Left ventricle myocardium inferior (tissue), 1 donor: ENCODE measurements at regions not wholly inside any gene's neighbourhood (a gene's known extent, or its start where the extent isn't known, plus 50 kb on each side); places are given as distances from the start of the nearest gene placed in this dataset.

Source experiments
- DNase-seq: peaks from one replicate; pipeline ENCODE4 v3.0.0-alpha.2; 2020
- H3K27ac ChIP-seq: fragments of 200-600 bp; replicated peaks from 2 replicates; pipeline ENCODE4 v1.8.0; 2021
- H3K27me3 ChIP-seq: fragments of 200-600 bp; 2 replicates; pipeline ENCODE4 v1.8.0; 2021; ENCODE audit warnings: low read depth
- H3K36me3 ChIP-seq: fragments of 200-600 bp; 2 replicates; pipeline ENCODE4 v1.8.0; 2021
- H3K4me1 ChIP-seq: fragments of 200-600 bp; 2 replicates; pipeline ENCODE4 v1.8.0; 2021
- H3K4me3 ChIP-seq: fragments of 200-600 bp; 2 replicates; pipeline ENCODE4 v1.8.0; 2021; ENCODE audit warnings: mild to moderate bottlenecking, moderate library complexity
- H3K9me3 ChIP-seq: fragments of 200-600 bp; replicated peaks from 2 replicates; pipeline ENCODE4 v1.8.0; 2021
- intact Hi-C: fragments of 100-400 bp; cut with micrococcal nuclease; formaldehyde crosslinking; loops from one replicate; pipeline ENCODE4 v1.11.0; 2022
- TF ChIP-seq, protein P1 (sequence below): fragments of 200-600 bp; IDR thresholded peaks from 2 replicates; pipeline ENCODE4 v1.8.0; 2021; ENCODE audit warnings: antibody characterized with exemption, mild to moderate bottlenecking, borderline replicate concordance
- donor health status: DM: no; HTN: yes; CAD: no; lungs with severe emphysema.

DNA sequence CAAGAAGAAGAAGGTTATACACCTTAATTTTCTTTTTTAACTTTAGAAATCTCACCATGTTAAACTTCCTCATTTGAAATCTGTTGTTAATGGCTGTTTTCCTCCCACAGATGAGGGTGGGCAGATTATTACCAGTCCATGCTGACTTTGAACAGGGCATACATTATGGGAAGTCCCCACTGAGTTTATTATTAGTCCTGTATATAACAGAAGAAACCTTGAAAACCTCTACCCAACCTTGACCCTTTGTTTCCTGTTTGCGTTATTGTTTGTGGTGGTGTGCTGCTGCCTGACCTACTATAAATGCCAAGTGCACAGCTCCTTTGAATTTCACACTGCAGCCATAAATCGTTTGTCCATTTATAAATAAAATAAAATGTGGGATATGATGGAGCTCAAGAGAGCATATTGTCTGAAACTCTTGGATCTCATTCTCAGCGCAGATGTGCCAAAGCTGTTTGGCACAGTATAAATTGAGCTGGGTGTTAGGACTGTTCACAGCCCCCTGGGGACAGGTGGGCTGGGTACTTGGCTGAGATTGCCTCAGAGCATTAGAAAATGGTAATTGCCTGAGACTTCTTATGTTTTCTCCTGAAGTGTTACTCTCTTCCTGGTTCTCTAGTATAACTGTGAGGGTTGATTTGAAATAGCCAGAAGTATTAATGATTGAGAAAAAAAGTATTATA, 139.6 kb downstream of the SPATA31D1 start:
- no peak overlapping the region for H3K4me3 ChIP-seq
- no peaks in the 10 kb centered on the region for H3K9me3 ChIP-seq
- no peak for DNase-seq
- intact Hi-C loops, result no loop called here
- TF ChIP-seq, protein P1, sequence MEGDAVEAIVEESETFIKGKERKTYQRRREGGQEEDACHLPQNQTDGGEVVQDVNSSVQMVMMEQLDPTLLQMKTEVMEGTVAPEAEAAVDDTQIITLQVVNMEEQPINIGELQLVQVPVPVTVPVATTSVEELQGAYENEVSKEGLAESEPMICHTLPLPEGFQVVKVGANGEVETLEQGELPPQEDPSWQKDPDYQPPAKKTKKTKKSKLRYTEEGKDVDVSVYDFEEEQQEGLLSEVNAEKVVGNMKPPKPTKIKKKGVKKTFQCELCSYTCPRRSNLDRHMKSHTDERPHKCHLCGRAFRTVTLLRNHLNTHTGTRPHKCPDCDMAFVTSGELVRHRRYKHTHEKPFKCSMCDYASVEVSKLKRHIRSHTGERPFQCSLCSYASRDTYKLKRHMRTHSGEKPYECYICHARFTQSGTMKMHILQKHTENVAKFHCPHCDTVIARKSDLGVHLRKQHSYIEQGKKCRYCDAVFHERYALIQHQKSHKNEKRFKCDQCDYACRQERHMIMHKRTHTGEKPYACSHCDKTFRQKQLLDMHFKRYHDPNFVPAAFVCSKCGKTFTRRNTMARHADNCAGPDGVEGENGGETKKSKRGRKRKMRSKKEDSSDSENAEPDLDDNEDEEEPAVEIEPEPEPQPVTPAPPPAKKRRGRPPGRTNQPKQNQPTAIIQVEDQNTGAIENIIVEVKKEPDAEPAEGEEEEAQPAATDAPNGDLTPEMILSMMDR, result no peak
- H3K27ac ChIP-seq, result no peak overlapping the region
- H3K36me3 ChIP-seq, result no peaks in the 10 kb centered on the region
- H3K4me1 ChIP-seq, result no peaks in the 10 kb centered on the region
- H3K27me3 ChIP-seq, result no peaks in the 10 kb centered on the region

DNA sequence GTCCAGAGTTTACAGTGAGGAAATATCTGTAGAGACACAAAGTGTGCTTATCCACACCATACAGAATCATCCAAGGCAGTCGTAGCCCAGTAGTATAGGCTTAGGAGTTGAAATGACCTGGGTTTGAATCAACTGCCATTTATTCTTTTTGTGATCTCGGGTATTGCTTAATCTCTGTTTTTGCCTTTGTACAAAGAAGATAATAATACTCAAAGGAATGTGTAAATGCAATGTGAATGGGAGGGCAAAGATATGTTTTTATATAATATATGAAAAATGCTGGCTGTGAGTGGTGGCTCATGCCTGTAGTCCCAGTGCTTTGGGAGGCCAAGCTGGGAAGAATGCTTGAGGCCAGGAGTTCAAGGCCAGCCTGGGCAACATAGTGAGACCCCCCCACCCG, 141.1 kb downstream of the SPATA31D1 start:
- TF ChIP-seq, protein P1, result no peak
- Histone ChIP-seq H3K27ac (no peak overlapping the region), H3K9me3 (no peaks in the 10 kb centered on the region), H3K36me3 (no peaks in the 10 kb centered on the region), H3K4me3 (no peak overlapping the region), H3K4me1 (no peaks in the 10 kb centered on the region), H3K27me3 (peaks cover under 1% of the 10 kb centered on the region)
- intact Hi-C loops, result no loop called here
- DNase-seq, result no peak

DNA sequence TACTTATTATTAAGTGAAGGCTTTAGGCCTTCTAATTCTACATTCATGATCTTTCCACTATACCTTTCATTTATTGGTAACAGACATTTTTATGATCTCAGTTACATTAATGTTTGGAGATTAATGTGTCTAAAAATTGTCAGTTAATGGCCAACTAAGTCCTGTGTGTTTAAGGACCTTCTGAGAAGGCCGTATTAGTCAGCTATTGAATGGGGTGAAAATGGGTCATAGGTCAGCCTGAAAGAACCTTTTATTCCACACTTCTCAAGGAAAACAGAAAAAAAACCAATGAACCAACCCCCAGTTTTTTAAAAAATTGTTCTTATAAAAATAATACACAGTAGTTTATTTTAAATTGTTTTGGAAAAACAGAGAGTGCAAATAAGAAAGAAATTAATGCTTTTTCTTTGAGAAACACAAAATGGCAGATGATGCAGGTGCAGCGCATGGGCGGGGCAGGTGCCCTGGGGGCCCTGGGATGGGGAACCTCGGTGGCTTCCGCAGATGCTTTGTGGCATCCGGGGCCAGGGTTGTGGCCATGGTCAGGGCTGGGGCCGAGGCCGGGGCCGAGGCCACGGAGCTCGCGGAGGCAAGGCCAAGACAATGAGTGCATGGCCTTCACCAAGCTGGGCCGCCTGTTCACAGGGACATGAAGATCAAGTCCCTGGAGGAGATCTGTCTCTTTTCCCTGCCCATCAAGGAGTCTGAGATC, 141.9 kb downstream of the SPATA31D1 start:
- TF ChIP-seq, protein P1, result no peak
- no peaks in the 10 kb centered on the region for H3K36me3 ChIP-seq
- intact Hi-C loops, result no loop called here
- no peak for DNase-seq
- H3K27me3 ChIP-seq, result peaks cover 8% of the 10 kb centered on the region
- no peak overlapping the region for H3K4me3 ChIP-seq
- H3K27ac ChIP-seq, result no peak overlapping the region
- H3K4me1 ChIP-seq, result no peaks in the 10 kb centered on the region
- H3K9me3 ChIP-seq, result no peaks in the 10 kb centered on the region

DNA sequence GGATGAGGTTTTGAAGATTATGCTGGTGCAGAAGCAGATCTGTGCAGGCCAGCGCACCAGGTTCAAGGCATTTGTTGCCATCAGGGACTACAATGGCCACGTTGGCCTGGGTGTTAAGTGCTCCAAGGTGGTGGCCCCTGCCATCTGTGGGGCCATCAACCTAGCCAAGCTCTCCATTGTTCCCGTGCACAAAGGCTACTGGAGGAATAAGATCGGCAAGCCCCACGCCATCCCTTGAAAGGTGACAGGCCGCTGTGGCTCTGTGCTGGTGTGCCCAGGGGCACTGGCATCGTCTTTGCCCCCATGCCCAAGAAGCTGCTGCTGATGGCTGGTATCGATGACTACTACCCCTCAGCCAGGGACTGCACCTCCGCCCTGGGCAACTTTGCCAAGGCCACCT, 142.5 kb downstream of the SPATA31D1 start:
- Histone ChIP-seq H3K4me1 (no peaks in the 10 kb centered on the region), H3K27ac (no peak overlapping the region), H3K27me3 (peaks cover 11% of the 10 kb centered on the region), H3K36me3 (no peaks in the 10 kb centered on the region), H3K9me3 (no peaks in the 10 kb centered on the region), H3K4me3 (no peak overlapping the region)
- DNase-seq, result no peak
- intact Hi-C loops, result no loop called here
- TF ChIP-seq, protein P1, result no peak

DNA sequence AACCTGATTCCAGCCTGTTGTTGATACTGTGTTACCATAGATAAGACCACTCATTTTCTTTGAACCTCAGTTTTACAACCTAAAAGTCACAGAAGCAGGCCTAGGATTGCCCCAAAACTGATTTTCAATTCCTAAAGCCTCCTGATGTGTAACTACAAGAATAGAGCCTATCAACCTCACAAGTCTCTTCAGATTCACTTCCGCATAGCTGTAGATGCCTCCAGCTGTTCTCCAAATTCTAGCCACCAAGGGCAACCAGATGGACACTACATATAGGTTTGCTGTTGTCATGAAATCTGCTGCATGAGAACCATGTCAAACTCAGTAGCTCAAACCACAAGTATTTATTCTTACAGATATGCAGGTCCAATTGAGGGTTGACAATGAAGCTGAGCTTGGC, 143.5 kb downstream of the SPATA31D1 start:
- Histone ChIP-seq H3K27ac (no peak overlapping the region), H3K4me3 (no peak overlapping the region), H3K9me3 (no peaks in the 10 kb centered on the region), H3K27me3 (peaks cover 11% of the 10 kb centered on the region), H3K36me3 (no peaks in the 10 kb centered on the region), H3K4me1 (no peaks in the 10 kb centered on the region)
- TF ChIP-seq, protein P1, result no peak
- intact Hi-C loops, result no loop called here
- DNase-seq, result no peak
